Gastrocnemius medialis (tissue), 4 donors: ENCODE measurements at regions not wholly inside any gene's neighbourhood (a gene's known extent, or its start where the extent isn't known, plus 50 kb on each side); places are given as distances from the start of the nearest gene placed in this dataset.

ENCODE experiments used
- CTCF ChIP-seq, 5 experiments: fragments of 450-650 bp in 3 of 5; fragments of 200-600 bp in 2 of 5; sonication (generic) in 2 of 5; IDR thresholded peaks in 4 of 5; conservative IDR thresholded peaks in 1 of 5; 1 replicate in 4 of 5; 2 replicates in 1 of 5; pipeline ENCODE4 v1.5.1; 2016 to 2019; ENCODE audit warnings: antibody characterized with exemption in 5 of 5, mild to moderate bottlenecking in 3 of 5, moderate library complexity in 3 of 5
- POLR2A ChIP-seq, 2 donors: fragments of 450-650 bp; IDR thresholded peaks; one replicate each; pipeline ENCODE4 v1.6.1; 2017; ENCODE audit warnings: antibody characterized with exemption in 2 of 2, mild to moderate bottlenecking in 2 of 2, moderate library complexity in 2 of 2

GRCh38 chr19:30966486-30966885, 382.8 kb downstream of the TSHZ3 start:
- TF ChIP-seq POLR2A (IDR thresholded peaks at IDR 0.05): no peak
- TF ChIP-seq CTCF (IDR thresholded peaks at IDR 0.05 in 4 of 5, conservative IDR thresholded peaks at IDR 0.05 in 1 of 5): no peak
